Keratinocyte (primary cell): ENCODE measurements at regions not wholly inside any gene's neighbourhood (a gene's known extent, or its start where the extent isn't known, plus 50 kb on each side); places are given as distances from the start of the nearest gene placed in this dataset.

ENCODE experiments used
- CTCF ChIP-seq, 3 experiments: IDR thresholded peaks in 1 of 3; conservative IDR thresholded peaks in 1 of 3; optimal IDR thresholded peaks in 1 of 3; 2 replicates in 2 of 3; 3 replicates in 1 of 3; pipeline versions ENCODE3 to v1.5.1; 2011; ENCODE audit warnings: low read length in 3 of 3, mild to moderate bottlenecking in 3 of 3, moderate library complexity in 2 of 3, control low read depth in 1 of 3, inconsistent platforms in 1 of 3; ENCODE audit not compliant: insufficient read depth in 2 of 3; ENCODE audit errors: extremely low read depth in 1 of 3
- EZH2 ChIP-seq: IDR thresholded peaks from one replicate; pipeline ENCODE4 v1.6.1; 2012; ENCODE audit warnings: inconsistent platforms, mild to moderate bottlenecking, low read length, moderate library complexity

DNA sequence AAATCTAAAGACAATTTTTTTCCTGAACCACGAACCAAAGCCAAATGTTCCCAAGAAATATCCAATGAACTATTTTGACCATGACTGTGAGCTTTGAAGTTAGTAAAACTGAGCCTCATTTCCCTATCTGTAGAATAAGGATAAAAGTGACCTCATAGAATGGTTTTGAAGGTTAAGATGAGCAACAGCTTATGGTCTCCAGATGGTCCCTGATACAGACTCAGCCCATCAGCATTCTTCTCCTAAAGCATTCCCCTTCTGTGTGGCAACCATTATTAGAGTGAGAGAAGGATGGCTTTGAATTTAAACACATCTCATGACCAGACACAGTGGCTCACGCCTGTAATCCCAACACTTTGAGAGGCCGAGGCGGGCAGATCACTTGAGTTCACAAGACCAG lies 70.1 kb downstream of the COPRS start:
- TF ChIP-seq CTCF (optimal IDR thresholded peaks at IDR 0.05 in 1 of 3, IDR thresholded peaks at IDR 0.05 in 1 of 3, conservative IDR thresholded peaks at IDR 0.05 in 1 of 3; ENCODE audit: extremely low read depth in 1 of 3, insufficient read depth in 2 of 3, low read length in 3 of 3) (no peak), EZH2 (no peak)
